Transverse colon (tissue), 4 donors: ENCODE measurements at regions not wholly inside any gene's neighbourhood (a gene's known extent, or its start where the extent isn't known, plus 50 kb on each side); places are given as distances from the start of the nearest gene placed in this dataset.

Experiments used
- CTCF ChIP-seq, 5 experiments: fragments of 200-600 bp in 3 of 5; fragments of 450-650 bp in 2 of 5; sonication (generic) in 3 of 5; IDR thresholded peaks; 1 replicate in 2 of 5; 2 replicates in 3 of 5; pipeline ENCODE4 v1.5.1; 2016 to 2017; ENCODE audit warnings: antibody characterized with exemption in 5 of 5, inconsistent platforms in 3 of 5, mild to moderate bottlenecking in 2 of 5, moderate library complexity in 1 of 5
- POLR2A ChIP-seq: fragments of 450-650 bp; IDR thresholded peaks from one replicate; pipeline ENCODE4 v1.6.1; 2016; ENCODE audit warnings: antibody characterized with exemption, mild to moderate bottlenecking, moderate library complexity
- POLR2AphosphoS5 ChIP-seq, 3 donors: sonication (generic); formaldehyde crosslinking; IDR thresholded peaks; one replicate each; pipeline ENCODE4 v1.6.1; 2016; ENCODE audit warnings: antibody characterized with exemption in 3 of 3

- TF ChIP-seq CTCF (IDR thresholded peaks at IDR 0.05) (no peak), POLR2AphosphoS5 (IDR thresholded peaks at IDR 0.05) (no peak), POLR2A (no peak)
These were observed 80.0 kb upstream of the COL1A2 start for GRCh38 chr7:94314413-94315410.
